CD4-positive, alpha-beta T cell treated with Interleukin-4 for 1 hour (primary cell): ENCODE measurements at regions not wholly inside any gene's neighbourhood (a gene's known extent, or its start where the extent isn't known, plus 50 kb on each side); places are given as distances from the start of the nearest gene placed in this dataset.
"Not testable (repeated sequence)": the region's sequence is repeated elsewhere in the genome, so short reads cannot be mapped to it uniquely, and the experiment has no call there.

ENCODE experiments used
- DNase-seq, 2 donors: peaks; one replicate each; pipeline ENCODE4 v3.0.0-alpha.2; 2020 to 2022

- DNase-seq: no peak
Measured at GRCh38 chrX:131595120-131595519, 51.2 kb downstream of the OR13H1 start.

DNA sequence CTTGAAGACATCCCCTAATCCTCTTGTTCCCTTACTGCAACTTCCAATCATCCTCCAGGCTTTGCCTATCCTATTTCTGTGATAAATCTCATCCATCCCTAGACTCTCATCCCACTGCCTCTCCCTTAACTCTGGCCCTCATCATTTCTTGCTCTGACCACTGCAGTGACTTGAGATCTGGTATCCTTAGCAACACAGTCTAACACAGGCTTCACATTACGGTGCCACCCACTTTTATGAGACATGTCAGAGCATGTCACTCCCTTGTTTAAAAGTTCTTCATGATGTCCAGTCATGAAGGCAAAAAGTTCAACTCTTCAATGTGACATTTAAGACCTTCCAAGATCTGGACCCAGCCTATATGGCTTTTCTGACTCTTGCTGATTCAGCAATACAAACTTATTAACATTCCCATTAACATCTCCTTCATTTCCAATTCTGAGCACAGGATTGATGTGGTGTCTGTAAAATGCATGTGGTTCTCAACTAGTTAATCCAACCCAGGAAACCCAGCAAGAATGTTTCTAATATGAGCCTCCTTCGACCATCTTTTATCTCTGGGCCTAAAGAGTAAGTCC, 64.0 kb downstream of the OR13H1 start:
- DNase-seq: no peak

- no peak for DNase-seq
Measured at GRCh38 chrX:131609480-131609879, 65.6 kb downstream of the OR13H1 start.

DNA sequence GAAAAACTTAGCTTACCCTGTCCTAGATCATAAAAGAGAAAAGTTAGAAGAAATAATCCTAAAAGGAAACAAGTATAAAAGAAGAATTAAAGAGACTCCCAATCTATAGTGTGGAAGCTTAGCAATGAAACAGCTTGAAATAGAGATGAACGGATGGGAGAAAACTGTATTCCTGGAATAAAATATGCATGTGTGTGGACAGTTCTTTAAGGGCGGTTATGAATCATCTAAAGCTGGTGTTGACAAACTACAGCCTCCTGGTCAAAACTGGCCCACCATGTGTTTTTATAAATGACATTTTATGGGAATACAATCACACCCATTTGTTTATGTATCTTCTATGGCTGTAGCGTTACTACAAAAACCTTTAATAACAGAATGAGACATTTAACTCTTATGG, 69.4 kb downstream of the OR13H1 start:
- no peak for DNase-seq

GRCh38 chrX:131614241-131614640, 70.4 kb downstream of the OR13H1 start:
- no peak for DNase-seq

- no peak for DNase-seq
Measured at GRCh38 chrX:131617182-131617581, 73.3 kb downstream of the OR13H1 start.

- DNase-seq: no peak
Measured at GRCh38 chrX:131621650-131622049, 77.8 kb downstream of the OR13H1 start.

GRCh38 chrX:131626681-131627296, 82.9 kb downstream of the OR13H1 start:
- DNase-seq: no peak

DNA sequence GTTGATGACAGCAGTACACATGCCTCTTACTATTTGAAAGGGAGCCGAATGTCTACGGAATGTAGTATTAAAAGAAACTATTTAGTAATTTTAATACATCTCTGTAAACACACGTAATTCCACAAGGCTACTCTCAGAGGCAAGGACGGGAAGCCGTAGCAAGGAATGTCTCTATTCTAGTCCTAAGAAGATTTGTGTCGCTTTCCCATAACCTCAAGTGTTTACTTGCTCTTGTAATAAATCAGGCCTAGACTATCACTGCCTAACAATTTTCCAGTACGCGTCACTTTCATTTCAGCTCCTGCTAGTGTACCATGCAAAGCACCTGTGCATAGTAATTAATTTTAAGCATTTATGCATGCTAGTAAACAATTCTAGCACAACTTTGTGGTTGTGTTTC, 86.7 kb downstream of the OR13H1 start:
- no peak for DNase-seq

- peak; percentile 36 to 37 for DNase-seq
Measured at GRCh38 chrX:131633285-131633917, 89.5 kb downstream of the OR13H1 start.

DNA sequence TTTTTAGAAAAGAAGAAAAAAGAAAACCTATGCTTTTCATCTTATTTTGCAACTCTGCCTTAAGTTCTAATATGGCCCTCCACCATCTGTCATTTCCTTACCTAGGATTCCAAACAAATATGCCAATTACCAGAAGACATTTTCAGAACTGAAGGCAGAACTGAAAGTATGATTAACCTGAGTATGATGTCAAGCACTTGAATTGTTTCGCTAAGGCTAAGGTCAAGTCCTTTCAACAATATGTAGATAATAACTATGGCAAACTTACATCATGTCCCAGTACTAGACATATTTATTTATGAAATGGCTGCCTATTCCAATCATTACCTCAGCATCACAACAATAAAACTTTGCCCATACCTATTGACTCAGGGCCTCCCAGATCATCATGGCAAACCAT, 91.0 kb downstream of the OR13H1 start:
- no peak for DNase-seq

DNA sequence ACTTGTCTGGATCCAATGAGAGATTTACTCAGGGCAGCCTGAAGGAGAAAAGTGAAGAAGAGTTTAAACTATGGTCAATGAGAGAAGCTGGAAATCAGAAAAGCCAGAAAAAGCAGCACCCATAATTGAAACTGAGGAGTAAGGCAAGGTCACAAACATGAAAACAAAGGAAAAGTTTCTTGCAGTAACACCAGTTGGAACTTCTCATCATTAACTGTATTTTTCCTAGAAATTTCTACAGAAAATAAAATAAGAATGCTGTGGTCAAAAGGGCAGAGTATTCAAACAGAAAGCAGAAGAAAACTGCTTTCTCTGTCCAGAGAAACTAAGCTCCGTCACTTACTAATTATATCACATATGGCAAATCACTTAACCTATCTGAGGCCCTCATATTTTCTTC, 102.2 kb downstream of the OR13H1 start:
- no peak for DNase-seq

DNA sequence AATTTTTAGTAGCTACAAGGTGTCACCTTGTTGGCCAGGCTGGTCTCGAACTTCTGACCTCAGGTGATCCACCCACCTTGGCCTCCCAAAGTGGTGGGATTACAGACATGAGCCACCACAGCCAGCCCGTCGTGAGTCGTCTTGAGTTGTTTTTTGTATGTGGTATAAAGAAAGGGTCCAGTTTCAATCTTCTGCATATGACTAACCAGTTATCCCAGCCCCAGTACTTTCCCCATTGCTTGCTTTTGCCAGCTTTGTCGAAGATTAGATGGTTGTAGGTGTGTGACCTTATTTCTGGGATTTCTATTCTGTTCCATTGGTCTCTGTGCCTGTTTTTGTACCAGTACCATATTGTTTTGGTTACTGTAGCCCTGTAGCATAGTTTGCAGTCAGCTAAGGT, 105.9 kb downstream of the OR13H1 start:
- DNase-seq: no peak

DNA sequence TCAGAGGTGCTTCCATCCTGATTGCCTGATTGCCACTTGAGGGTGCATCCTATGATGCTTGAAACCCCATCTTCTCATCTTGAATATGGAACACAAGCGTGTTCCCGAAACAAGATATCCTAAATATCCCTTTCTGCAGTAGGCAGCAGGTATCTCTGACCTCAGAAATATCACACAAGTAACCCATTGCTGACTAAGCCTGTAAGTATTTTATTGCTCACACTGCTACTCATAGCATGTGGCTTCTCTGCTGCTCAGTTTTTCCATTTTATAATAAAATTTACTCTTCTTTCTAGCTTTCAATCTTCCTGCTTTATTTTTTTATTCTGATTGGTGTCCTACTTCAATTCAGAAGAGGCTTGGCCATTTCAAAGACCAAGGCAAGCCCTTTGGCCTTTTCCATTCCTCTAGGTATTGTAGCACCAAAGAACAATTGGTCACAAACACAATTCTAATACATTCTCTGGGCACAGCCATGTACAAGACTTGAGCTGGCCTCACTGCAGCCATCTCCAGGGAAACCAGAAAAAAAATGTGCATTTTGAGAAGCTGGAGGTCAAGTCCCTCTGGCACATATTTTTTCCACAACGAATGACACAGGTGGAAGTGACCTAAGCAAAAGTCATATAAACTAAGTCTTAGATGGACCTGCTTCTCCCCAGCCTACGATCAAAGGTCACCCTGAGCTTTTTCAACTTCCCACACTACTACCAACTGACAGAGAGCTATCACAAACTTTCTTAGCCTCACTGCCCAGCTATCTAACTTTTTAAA, 107.0 kb downstream of the OR13H1 start:
- no peak for DNase-seq

- not testable (repeated sequence) for DNase-seq
Measured at GRCh38 chrX:131663726-131664125, 119.9 kb downstream of the OR13H1 start.

GRCh38 chrX:131671735-131672134, 127.9 kb downstream of the OR13H1 start:
- DNase-seq: no peak

DNA sequence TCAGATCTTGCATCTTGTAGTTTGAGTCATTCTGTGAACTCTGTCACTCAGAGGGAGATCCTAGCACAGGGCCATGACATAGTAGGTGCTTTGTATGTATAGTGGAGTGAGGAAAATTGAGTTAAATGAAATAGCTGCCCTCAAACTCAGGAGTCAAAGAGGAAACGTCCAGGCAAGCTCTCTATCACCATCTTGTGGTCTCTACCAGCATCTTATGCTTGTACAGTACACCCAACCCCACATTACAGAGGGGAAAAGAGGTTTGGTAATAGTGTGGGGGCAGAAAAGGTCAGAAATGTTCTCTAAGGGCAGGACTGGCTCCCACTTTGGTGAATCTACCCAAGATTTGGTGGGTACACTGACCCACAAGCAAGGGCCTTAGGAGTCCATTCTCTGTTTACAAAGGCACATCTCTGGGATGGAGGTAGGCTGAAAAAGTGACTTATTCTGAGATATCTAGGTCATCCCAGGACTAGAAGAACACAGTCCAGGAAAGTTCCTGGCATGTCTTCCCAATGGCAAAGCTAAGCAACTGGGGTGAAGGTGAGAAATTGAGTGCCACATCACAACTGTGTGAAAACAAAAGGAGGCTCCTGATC, 131.8 kb downstream of the OR13H1 start:
- no peak for DNase-seq

GRCh38 chrX:131677655-131678628, 134.1 kb downstream of the OR13H1 start:
- peak; percentile 22 to 50 for DNase-seq

- DNase-seq: not testable (repeated sequence)
Measured at GRCh38 chrX:131682735-131683134, 138.9 kb downstream of the OR13H1 start.

DNA sequence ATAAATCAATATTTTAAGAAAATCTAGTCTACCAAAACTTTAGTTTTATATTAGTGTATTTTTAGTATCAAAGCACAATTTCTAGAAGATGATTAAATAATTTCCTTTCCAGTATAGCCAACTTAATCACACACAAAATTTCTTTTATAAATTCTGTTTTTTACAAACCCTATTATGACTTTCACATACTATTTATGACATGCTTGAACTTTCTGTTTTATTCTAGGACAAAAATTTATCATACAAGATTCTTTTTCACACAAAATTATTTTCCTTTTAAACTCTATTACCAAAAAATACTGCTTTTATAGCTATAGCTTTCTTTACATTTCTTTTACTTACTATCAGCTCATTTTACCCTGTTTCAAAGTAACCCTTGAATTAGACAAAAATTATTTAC, 149.5 kb downstream of the OR13H1 start:
- no peak for DNase-seq

DNA sequence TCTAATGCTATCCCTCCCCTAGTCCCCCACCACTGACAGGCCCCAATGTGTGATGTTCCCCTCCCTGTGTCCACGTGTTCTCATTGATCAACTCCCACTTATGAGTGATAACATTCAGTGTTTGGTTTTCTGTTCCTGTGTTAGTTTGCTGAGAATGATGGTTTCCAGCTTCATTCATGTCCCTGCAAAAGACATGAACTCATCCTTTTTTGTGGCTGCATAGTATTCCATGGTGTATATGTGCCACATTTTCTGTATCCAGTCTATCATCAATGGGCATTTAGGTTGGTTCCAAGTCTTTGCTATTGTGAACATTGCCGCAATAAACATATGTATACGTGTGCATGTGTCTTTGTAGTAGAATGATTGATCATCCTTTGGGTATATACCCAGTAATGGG, 153.1 kb downstream of the OR13H1 start:
- not testable (repeated sequence) for DNase-seq

DNA sequence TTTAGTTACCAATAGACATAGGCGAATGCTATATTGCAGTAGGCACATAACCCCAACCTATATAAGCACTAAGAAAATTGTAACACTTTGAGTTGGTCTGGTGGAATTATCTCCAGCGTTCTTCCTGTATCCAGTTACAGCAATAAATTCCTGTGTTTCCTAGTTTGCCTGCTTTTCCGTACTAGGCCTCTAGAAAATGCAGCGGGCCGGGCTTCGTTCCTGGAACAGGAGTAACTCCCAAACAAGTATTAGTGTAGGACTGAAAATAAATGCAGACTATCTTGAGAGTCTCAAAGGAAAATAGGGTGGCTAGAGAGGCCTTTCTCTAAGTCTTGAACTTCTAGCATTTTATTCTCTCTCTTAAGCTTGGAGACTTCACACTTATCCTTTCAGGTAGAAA, 159.8 kb downstream of the OR13H1 start:
- DNase-seq: no peak
